ENCODE measurements at regions not wholly inside any gene's neighbourhood (a gene's known extent, or its start where the extent isn't known, plus 50 kb on each side); places are given as distances from the start of the nearest gene placed in this dataset.

DNA sequence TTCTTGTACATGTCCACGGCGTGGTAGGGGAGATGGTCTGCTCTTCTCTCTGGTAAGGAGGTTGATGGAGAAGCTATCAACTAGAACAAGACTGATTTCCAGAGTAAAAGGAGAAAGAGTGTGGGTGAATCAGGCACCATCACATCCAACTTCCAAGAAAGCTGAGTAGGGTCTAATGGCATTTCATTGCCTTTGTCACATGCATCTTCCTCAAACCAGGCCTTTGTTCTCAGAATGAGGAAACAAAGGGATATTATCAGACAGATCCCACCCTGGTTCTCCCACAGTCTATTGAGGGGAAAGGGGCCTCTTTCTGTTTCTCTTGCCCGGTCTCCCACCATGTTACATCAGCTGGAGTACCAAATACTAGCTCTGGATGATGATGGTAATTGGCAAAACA is 160.2 kb upstream of the RBPJ start:
- TF ChIP-seq ZFP3 (CRISPR knock-in tag; IDR thresholded peaks at IDR 0.05) (no peak), ZC3H10 (CRISPR knock-in tag; IDR thresholded peaks at IDR 0.05) (no peak), TCF4 (CRISPR knock-in tag; IDR thresholded peaks at IDR 0.05; ENCODE audit: borderline replicate concordance) (no peak), ZNF70 (CRISPR knock-in tag; IDR thresholded peaks at IDR 0.05) (no peak), ARNTL (CRISPR knock-in tag; IDR thresholded peaks at IDR 0.05; ENCODE audit: borderline replicate concordance, low read depth) (no peak), PPARA (CRISPR knock-in tag; IDR thresholded peaks at IDR 0.05; ENCODE audit: borderline replicate concordance) (no peak), SNAI2 (CRISPR knock-in tag; IDR thresholded peaks at IDR 0.05) (no peak), ZFP30 (CRISPR knock-in tag; IDR thresholded peaks at IDR 0.05) (no peak)
- TF ChIP-seq, protein P1, sequence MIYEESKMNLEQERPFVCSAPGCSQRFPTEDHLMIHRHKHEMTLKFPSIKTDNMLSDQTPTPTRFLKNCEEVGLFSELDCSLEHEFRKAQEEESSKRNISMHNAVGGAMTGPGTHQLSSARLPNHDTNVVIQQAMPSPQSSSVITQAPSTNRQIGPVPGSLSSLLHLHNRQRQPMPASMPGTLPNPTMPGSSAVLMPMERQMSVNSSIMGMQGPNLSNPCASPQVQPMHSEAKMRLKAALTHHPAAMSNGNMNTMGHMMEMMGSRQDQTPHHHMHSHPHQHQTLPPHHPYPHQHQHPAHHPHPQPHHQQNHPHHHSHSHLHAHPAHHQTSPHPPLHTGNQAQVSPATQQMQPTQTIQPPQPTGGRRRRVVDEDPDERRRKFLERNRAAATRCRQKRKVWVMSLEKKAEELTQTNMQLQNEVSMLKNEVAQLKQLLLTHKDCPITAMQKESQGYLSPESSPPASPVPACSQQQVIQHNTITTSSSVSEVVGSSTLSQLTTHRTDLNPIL (CRISPR knock-in tag; IDR thresholded peaks at IDR 0.05; ENCODE audit: low read depth), result no peak
